ENCODE measurements at regions not wholly inside any gene's neighbourhood (a gene's known extent, or its start where the extent isn't known, plus 50 kb on each side); places are given as distances from the start of the nearest gene placed in this dataset.

DNA sequence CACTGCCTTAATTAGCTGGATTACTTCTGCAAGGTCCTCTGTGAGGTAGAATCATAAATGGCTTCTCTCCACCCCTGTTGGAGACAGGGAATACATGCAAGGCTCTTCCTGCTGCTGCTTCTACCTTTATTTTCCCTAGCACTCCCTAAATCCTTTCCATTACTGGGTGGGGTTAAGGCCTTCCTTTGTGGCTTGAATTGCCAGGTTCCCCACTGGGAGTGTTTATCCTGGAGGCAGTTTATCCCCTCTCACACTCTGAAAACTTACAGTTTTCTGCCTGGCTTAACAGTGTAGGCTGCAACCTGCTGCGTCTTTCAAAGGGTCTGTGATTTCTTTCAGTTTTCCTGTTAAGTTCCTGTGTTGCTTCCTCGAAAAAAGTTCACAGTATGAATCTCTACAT lies 1062.3 kb upstream of the CRIM1 start:
- TF ChIP-seq, protein P1, sequence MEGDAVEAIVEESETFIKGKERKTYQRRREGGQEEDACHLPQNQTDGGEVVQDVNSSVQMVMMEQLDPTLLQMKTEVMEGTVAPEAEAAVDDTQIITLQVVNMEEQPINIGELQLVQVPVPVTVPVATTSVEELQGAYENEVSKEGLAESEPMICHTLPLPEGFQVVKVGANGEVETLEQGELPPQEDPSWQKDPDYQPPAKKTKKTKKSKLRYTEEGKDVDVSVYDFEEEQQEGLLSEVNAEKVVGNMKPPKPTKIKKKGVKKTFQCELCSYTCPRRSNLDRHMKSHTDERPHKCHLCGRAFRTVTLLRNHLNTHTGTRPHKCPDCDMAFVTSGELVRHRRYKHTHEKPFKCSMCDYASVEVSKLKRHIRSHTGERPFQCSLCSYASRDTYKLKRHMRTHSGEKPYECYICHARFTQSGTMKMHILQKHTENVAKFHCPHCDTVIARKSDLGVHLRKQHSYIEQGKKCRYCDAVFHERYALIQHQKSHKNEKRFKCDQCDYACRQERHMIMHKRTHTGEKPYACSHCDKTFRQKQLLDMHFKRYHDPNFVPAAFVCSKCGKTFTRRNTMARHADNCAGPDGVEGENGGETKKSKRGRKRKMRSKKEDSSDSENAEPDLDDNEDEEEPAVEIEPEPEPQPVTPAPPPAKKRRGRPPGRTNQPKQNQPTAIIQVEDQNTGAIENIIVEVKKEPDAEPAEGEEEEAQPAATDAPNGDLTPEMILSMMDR (IDR thresholded peaks at IDR 0.05; ENCODE audit: low read depth, low read length, missing input control) = no peak
- TF ChIP-seq, protein P2, sequence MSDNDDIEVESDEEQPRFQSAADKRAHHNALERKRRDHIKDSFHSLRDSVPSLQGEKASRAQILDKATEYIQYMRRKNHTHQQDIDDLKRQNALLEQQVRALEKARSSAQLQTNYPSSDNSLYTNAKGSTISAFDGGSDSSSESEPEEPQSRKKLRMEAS (IDR thresholded peaks at IDR 0.05) = no peak
- no peak for TF ChIP-seq TAF1 (conservative IDR thresholded peaks at IDR 0.05)
- TF ChIP-seq, protein P3, sequence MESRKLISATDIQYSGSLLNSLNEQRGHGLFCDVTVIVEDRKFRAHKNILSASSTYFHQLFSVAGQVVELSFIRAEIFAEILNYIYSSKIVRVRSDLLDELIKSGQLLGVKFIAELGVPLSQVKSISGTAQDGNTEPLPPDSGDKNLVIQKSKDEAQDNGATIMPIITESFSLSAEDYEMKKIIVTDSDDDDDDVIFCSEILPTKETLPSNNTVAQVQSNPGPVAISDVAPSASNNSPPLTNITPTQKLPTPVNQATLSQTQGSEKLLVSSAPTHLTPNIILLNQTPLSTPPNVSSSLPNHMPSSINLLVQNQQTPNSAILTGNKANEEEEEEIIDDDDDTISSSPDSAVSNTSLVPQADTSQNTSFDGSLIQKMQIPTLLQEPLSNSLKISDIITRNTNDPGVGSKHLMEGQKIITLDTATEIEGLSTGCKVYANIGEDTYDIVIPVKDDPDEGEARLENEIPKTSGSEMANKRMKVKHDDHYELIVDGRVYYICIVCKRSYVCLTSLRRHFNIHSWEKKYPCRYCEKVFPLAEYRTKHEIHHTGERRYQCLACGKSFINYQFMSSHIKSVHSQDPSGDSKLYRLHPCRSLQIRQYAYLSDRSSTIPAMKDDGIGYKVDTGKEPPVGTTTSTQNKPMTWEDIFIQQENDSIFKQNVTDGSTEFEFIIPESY (IDR thresholded peaks at IDR 0.05) = no peak
- no peak for TF ChIP-seq EGR1 (IDR thresholded peaks at IDR 0.05; ENCODE audit: low read depth in 2 of 2)
- no peak for TF ChIP-seq RXRA (IDR thresholded peaks at IDR 0.05)
- TF ChIP-seq HNF4G (IDR thresholded peaks at IDR 0.05) = no peak
